Gastrocnemius medialis (tissue), 4 donors: ENCODE measurements at regions not wholly inside any gene's neighbourhood (a gene's known extent, or its start where the extent isn't known, plus 50 kb on each side); places are given as distances from the start of the nearest gene placed in this dataset.

Source experiments
- ATAC-seq, 2 donors: fragments of 150-250 bp; one replicate each; pipeline ENCODE4 v1.9.1; 2016
- DNase-seq, 2 donors: peaks; one replicate each; pipeline ENCODE4 v3.0.0-alpha.2; 2019
- H3K27ac ChIP-seq, 4 donors: fragments of 200-600 bp; sonication (generic); 1 replicate in 1 of 4; 2 replicates in 3 of 4; pipeline ENCODE4 v1.5.1; 2016 to 2018; ENCODE audit warnings: mild to moderate bottlenecking in 2 of 4, moderate library complexity in 1 of 4
- H3K27me3 ChIP-seq, 3 donors: fragments of 200-600 bp; sonication (generic) in 2 of 3; 1 replicate in 1 of 3; 2 replicates in 2 of 3; pipeline versions ENCODE4 v1.5.1 to v1.6.0; 2016 to 2019; ENCODE audit warnings: mild to moderate bottlenecking in 1 of 3, moderate library complexity in 1 of 3
- H3K36me3 ChIP-seq, 2 donors: fragments of 200-600 bp; sonication (generic) in 1 of 2; one replicate each; pipeline ENCODE4 v1.5.1; 2017 to 2018
- H3K4me1 ChIP-seq, 2 donors: fragments of 200-600 bp; sonication (generic) in 1 of 2; one replicate each; pipeline ENCODE4 v1.5.1; 2016 to 2017; ENCODE audit warnings: mild to moderate bottlenecking in 2 of 2
- H3K4me3 ChIP-seq, 4 donors: fragments of 200-600 bp; sonication (generic) in 3 of 4; 1 replicate in 1 of 4; 2 replicates in 3 of 4; pipeline ENCODE4 v1.5.1; 2016 to 2019; ENCODE audit warnings: mild to moderate bottlenecking in 2 of 4
- H3K9me3 ChIP-seq, 3 donors: fragments of 200-600 bp; sonication (generic) in 2 of 3; 1 replicate in 1 of 3; 2 replicates in 2 of 3; pipeline ENCODE4 v1.5.1; 2016 to 2019
- CTCF ChIP-seq, 5 experiments: fragments of 450-650 bp in 3 of 5; fragments of 200-600 bp in 2 of 5; sonication (generic) in 2 of 5; IDR thresholded peaks in 4 of 5; conservative IDR thresholded peaks in 1 of 5; 1 replicate in 4 of 5; 2 replicates in 1 of 5; pipeline ENCODE4 v1.5.1; 2016 to 2019; ENCODE audit warnings: antibody characterized with exemption in 5 of 5, mild to moderate bottlenecking in 3 of 5, moderate library complexity in 3 of 5
- POLR2A ChIP-seq, 2 donors: fragments of 450-650 bp; IDR thresholded peaks; one replicate each; pipeline ENCODE4 v1.6.1; 2017; ENCODE audit warnings: antibody characterized with exemption in 2 of 2, mild to moderate bottlenecking in 2 of 2, moderate library complexity in 2 of 2
- in situ Hi-C, 4 donors: fragments of 200-750 bp; cut with MboI; loops; one replicate each; pipeline versions ENCODE4 v1.15.0 to v1.8.0; 2017; ENCODE audit warnings: low sequenced_read_pairs in 4 of 4
- intact Hi-C: fragments of 100-400 bp; cut with DNase I; formaldehyde crosslinking; loops from one replicate; pipeline ENCODE4 v1.15.1; 2023; ENCODE audit warnings: low total_unique reads

- H3K36me3 ChIP-seq = no peaks in the 10 kb centered on the region
- no peak overlapping the region for H3K27ac ChIP-seq
- H3K4me1 ChIP-seq = no peaks in the 10 kb centered on the region
- DNase-seq (no peak), ATAC-seq (no peak)
- intact Hi-C loops = no loop called here
- H3K27me3 ChIP-seq = no peaks in the 10 kb centered on the region
- H3K4me3 ChIP-seq = no peak overlapping the region
- in situ Hi-C loops = no loop called here
- TF ChIP-seq POLR2A (IDR thresholded peaks at IDR 0.05) = no peak
- TF ChIP-seq CTCF (IDR thresholded peaks at IDR 0.05 in 4 of 5, conservative IDR thresholded peaks at IDR 0.05 in 1 of 5) = no peak
- no peaks in the 10 kb centered on the region for H3K9me3 ChIP-seq
Measured at GRCh38 chr12:13924286-13924685, 57.1 kb downstream of the GRIN2B start.

DNA sequence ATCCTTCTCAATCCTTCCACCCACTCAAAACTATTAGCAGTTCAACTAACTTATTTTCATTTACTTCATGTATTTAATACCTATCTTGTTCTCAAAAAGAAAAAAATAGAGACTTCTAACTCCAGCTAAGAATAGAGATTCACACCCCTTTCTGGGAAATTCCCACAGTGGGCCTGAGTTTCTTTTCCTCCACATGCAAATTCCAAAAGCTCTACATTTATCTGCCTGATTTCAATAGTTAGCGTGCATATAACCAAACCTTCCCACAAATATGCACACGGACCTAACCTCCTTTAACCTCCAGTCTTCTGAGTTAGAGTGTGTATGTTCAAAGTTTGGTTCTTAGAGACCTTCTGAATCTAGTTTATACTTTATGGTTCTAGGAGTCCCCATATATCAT is 62.5 kb downstream of the GRIN2B start:
- no peaks in the 10 kb centered on the region for H3K36me3 ChIP-seq
- intact Hi-C loops (no loop called here), in situ Hi-C loops (no loop called here)
- ATAC-seq (no peak), DNase-seq (no peak)
- no peak for TF ChIP-seq POLR2A (IDR thresholded peaks at IDR 0.05)
- TF ChIP-seq CTCF (IDR thresholded peaks at IDR 0.05 in 4 of 5, conservative IDR thresholded peaks at IDR 0.05 in 1 of 5) = no peak
- H3K4me3 ChIP-seq = no peak overlapping the region
- no peak overlapping the region for H3K27ac ChIP-seq
- H3K4me1 ChIP-seq = no peaks in the 10 kb centered on the region
- H3K9me3 ChIP-seq = no peaks in the 10 kb centered on the region
- H3K27me3 ChIP-seq = no peaks in the 10 kb centered on the region

DNA sequence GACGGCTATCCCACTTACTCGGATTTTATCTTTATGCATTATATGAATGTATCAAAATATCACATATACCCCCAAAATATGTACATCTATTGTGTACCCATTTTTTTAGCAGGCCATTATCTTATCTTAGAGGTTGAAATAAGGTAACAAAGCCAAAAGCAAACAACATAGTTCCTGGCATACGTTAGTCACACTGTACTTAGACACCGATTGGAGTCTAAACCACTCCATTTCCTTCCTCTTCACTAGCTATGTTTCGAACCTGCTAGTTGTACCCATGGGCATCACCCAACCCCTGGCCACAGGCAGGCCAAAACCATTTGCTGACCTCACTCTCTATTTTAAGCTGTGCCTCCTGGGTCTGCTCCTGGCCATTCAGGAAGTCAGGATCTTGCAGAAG is 66.3 kb downstream of the GRIN2B start:
- TF ChIP-seq POLR2A (IDR thresholded peaks at IDR 0.05) (no peak), CTCF (IDR thresholded peaks at IDR 0.05 in 4 of 5, conservative IDR thresholded peaks at IDR 0.05 in 1 of 5) (no peak)
- Histone ChIP-seq H3K36me3 (no peaks in the 10 kb centered on the region), H3K27me3 (no peaks in the 10 kb centered on the region), H3K4me3 (no peak overlapping the region), H3K4me1 (no peaks in the 10 kb centered on the region), H3K27ac (no peak overlapping the region), H3K9me3 (no peaks in the 10 kb centered on the region)
- ATAC-seq (no peak), DNase-seq (no peak)
- in situ Hi-C loops (no loop called here), intact Hi-C loops (no loop called here)

DNA sequence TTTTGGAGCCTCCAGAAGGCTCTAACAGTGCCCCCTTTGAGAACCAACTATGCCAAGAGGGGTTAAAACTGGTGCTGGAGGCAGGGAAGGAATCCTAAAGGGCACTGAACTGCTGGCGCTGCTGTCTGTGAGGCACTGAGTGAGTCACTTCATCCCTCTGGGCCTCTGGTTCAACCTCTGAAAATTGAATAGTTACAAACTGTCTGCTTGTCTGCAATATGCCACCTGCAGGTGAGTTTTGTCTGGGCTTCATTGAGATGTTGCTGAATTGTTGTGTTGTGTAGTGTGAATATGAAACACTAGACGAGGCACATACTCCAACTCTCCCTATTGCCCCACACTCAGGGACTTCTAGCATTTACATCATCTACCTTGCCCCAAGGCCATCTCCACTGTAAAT is 68.0 kb downstream of the GRIN2B start:
- ATAC-seq (no peak), DNase-seq (no peak)
- H3K27ac ChIP-seq = no peak overlapping the region
- TF ChIP-seq POLR2A (IDR thresholded peaks at IDR 0.05) (no peak), CTCF (IDR thresholded peaks at IDR 0.05 in 4 of 5, conservative IDR thresholded peaks at IDR 0.05 in 1 of 5) (no peak)
- no peaks in the 10 kb centered on the region for H3K9me3 ChIP-seq
- no peaks in the 10 kb centered on the region for H3K36me3 ChIP-seq
- in situ Hi-C loops = no loop called here
- H3K27me3 ChIP-seq = no peaks in the 10 kb centered on the region
- intact Hi-C loops = no loop called here
- no peak overlapping the region for H3K4me3 ChIP-seq
- H3K4me1 ChIP-seq = no peaks in the 10 kb centered on the region

GRCh38 chr12:13911756-13912554 is 69.4 kb downstream of the GRIN2B start:
- Histone ChIP-seq H3K27ac (no peak overlapping the region), H3K9me3 (no peaks in the 10 kb centered on the region), H3K4me3 (no peak overlapping the region), H3K4me1 (no peaks in the 10 kb centered on the region), H3K27me3 (no peaks in the 10 kb centered on the region), H3K36me3 (no peaks in the 10 kb centered on the region)
- TF ChIP-seq POLR2A (IDR thresholded peaks at IDR 0.05) = no peak
- no peak for TF ChIP-seq CTCF (IDR thresholded peaks at IDR 0.05 in 4 of 5, conservative IDR thresholded peaks at IDR 0.05 in 1 of 5)
- intact Hi-C loops = no loop called here
- ATAC-seq (no peak), DNase-seq (no peak)
- in situ Hi-C loops = no loop called here
